ENCODE measurements at regions not wholly inside any gene's neighbourhood (a gene's known extent, or its start where the extent isn't known, plus 50 kb on each side); places are given as distances from the start of the nearest gene placed in this dataset.

GRCh38 chr13:103618151-103618550 lies 551.9 kb upstream of the SLC10A2 start:
- no peaks in the 10 kb centered on the region for H3K27me3 ChIP-seq (ENCODE audit: insufficient read depth, low read length)
- no peaks in the 10 kb centered on the region for H4K20me1 ChIP-seq (ENCODE audit: insufficient read depth)
- no peaks in the 10 kb centered on the region for H3K4me1 ChIP-seq (ENCODE audit: control insufficient read depth in 1 of 2, insufficient read depth in 2 of 2, low read length in 2 of 2)
- H3K27ac ChIP-seq (ENCODE audit: low read depth, low read length) = no peak overlapping the region
- no TSS peak for BruUV-seq (replicated peaks)
- H3K9me3 ChIP-seq (ENCODE audit: control insufficient read depth in 1 of 2, insufficient read depth in 1 of 2, low read depth in 1 of 2, low read length in 2 of 2) = peaks cover 0 to 4% of the 10 kb centered on the region in 2 experiments; a peak in 1 of 4 replicates
- H3K9me2 ChIP-seq (ENCODE audit: insufficient read depth) = no peaks in the 10 kb centered on the region
- no peak for TF ChIP-seq POLR2AphosphoS5 (IDR thresholded peaks at IDR 0.05; ENCODE audit: low read depth, low read length)
- no peak for TF ChIP-seq EZH2phosphoT487 (IDR thresholded peaks at IDR 0.05; ENCODE audit: borderline replicate concordance)
- TF ChIP-seq EGR1 (IDR thresholded peaks at IDR 0.05; ENCODE audit: low read depth) = no peak
- no peak for TF ChIP-seq ZBTB33 (IDR thresholded peaks at IDR 0.05; ENCODE audit: extremely low read depth, insufficient replicate concordance, low read length)
- no peak for TF ChIP-seq ATF3 (IDR thresholded peaks at IDR 0.05)
- no peak for TF ChIP-seq YY1 (IDR thresholded peaks at IDR 0.05; ENCODE audit: extremely low read depth, insufficient replicate concordance, low read depth, low read length)
- no peak for TF ChIP-seq CTCF (IDR thresholded peaks at IDR 0.05 in 2 of 3, conservative IDR thresholded peaks at IDR 0.05 in 1 of 3; ENCODE audit: borderline replicate concordance in 1 of 3, insufficient read depth in 1 of 3, low read depth in 2 of 3, low read length in 2 of 3)
- TF ChIP-seq CEBPB (IDR thresholded peaks at IDR 0.05; ENCODE audit: low read depth) = no peak
- DNase-seq (ENCODE audit: low read depth, low spot score) (no peak), ATAC-seq (no peak)
- ChIA-PET CTCF (no interaction called here), POLR2A (no interaction called here), RAD21 (ENCODE audit: low non-redundant PET in 1 of 2, low total read pairs in 2 of 2, uncharacterized antibody in 2 of 2, unreplicated experiment in 2 of 2) (no interaction called here)
- H3K79me2 ChIP-seq (ENCODE audit: insufficient read depth, low read length) = no peaks in the 10 kb centered on the region
- H3K4me2 ChIP-seq (ENCODE audit: low read length) = no peak overlapping the region
- H3K36me3 ChIP-seq (ENCODE audit: control insufficient read depth in 1 of 2, insufficient read depth in 2 of 2, low read length in 2 of 2) = no peaks in the 10 kb centered on the region
- no peak overlapping the region for H3K9ac ChIP-seq (ENCODE audit: low read length)
- H2AFZ ChIP-seq (ENCODE audit: low read depth, low read length, poor library complexity, severe bottlenecking) = no peak overlapping the region
- no peak overlapping the region for H3K4me3 ChIP-seq (replicated peaks in 1 of 2; ENCODE audit: low read depth in 1 of 2, low read length in 2 of 2)
- intact Hi-C loops (cut with micrococcal nuclease) = no loop called here

Measured in HCT116 (cell line).